MG63 (cell line): ENCODE measurements at regions not wholly inside any gene's neighbourhood (a gene's known extent, or its start where the extent isn't known, plus 50 kb on each side); places are given as distances from the start of the nearest gene placed in this dataset.
"Not testable (repeated sequence)": the region's sequence is repeated elsewhere in the genome, so short reads cannot be mapped to it uniquely, and the experiment has no call there.

Experiments
- DNase-seq: peaks from one replicate; pipeline ENCODE4 v3.0.0-alpha.2; 2020
- H3K27me3 ChIP-seq: fragments of 250-450 bp; sonication (Bioruptor Pico); 2 replicates; pipeline ENCODE4 v1.5.1; 2020; ENCODE audit warnings: mild to moderate bottlenecking, moderate library complexity
- H3K36me3 ChIP-seq: fragments of 250-450 bp; sonication (Bioruptor Pico); 2 replicates; pipeline ENCODE4 v1.5.1; 2020; ENCODE audit warnings: mild to moderate bottlenecking, moderate library complexity
- H3K4me3 ChIP-seq: fragments of 250-450 bp; sonication (Bioruptor Pico); 2 replicates; pipeline ENCODE4 v1.5.1; 2020; ENCODE audit warnings: mild to moderate bottlenecking, moderate library complexity
- H3K9me3 ChIP-seq: fragments of 250-450 bp; sonication (Bioruptor Pico); 2 replicates; pipeline ENCODE4 v1.5.1; 2020; ENCODE audit warnings: mild to moderate bottlenecking, moderate library complexity

GRCh38 chr14:19099336-19099735, 132.1 kb downstream of the POTEM start:
- not testable (repeated sequence) for H3K9me3 ChIP-seq, H3K36me3 ChIP-seq, H3K27me3 ChIP-seq, H3K4me3 ChIP-seq, DNase-seq

DNA sequence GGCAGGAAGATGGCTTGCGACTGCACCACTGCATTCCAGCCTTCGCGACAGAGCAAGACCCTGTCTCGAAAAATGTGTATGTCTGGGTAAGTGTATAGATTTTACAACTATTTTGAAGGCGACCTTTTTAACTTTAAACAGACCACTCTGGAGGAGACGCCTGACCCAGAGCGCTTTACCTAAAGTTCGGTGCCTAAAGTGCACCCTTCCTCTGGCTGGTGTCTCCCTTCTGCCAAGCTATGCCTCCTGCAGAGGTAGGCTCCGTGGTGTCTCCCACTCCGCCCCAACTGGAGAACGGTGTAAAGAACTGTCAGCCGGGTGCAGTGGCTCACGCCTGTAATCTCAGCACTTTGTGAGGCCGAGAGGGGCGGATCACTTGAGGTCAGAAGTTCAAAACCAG, 132.7 kb downstream of the POTEM start:
- H3K27me3 ChIP-seq, DNase-seq, H3K4me3 ChIP-seq: not testable (repeated sequence)

DNA sequence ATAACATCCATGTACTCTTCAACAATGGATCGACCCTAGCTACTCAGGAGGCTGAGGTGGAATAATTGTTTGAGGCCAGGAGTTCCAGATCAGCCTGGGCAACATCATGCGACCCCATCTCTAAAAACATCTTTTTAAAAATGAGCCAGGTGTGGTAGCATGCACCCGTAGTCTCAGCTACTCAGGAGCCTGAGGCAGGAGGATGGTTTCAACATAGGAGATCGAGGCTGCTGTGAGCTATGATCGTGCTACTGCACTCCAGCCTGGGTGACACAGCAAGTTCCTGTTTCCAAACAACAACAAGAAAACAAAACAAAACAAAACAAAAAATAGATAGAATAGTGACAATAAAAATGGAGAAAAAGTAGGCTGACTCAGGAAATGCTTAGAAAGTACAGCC, 138.3 kb downstream of the POTEM start:
- not testable (repeated sequence) for H3K27me3 ChIP-seq, H3K4me3 ChIP-seq, H3K36me3 ChIP-seq, H3K9me3 ChIP-seq, DNase-seq

More for the DNA sequence above, 132.7 kb downstream of the POTEM start:
- not testable (repeated sequence) for H3K9me3 ChIP-seq, H3K36me3 ChIP-seq

DNA sequence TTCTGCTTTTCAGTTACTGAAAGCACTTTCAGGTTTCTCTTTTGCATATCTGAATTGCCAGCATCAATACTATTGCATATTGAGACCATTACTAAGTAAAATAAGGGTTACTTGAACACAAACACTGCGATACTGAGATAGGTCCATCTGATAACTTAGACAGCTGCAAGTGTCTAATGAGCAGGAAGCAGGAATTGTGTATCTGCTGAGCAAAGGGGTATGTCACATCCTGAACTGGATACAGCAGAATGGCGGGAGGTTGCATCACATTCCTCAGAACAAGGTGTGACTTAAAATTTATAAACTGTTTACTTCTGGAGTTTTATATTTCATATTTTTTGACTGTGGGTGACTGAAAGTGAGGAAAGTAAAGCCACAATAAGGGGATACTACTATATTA, 142.7 kb downstream of the POTEM start:
- not testable (repeated sequence) for DNase-seq, H3K9me3 ChIP-seq, H3K36me3 ChIP-seq, H3K4me3 ChIP-seq, H3K27me3 ChIP-seq

- not testable (repeated sequence) for H3K9me3 ChIP-seq, H3K27me3 ChIP-seq, DNase-seq, H3K4me3 ChIP-seq, H3K36me3 ChIP-seq
Observed at GRCh38 chr14:19120383-19120782, 153.1 kb downstream of the POTEM start.

GRCh38 chr14:19126269-19127051, 159.2 kb downstream of the POTEM start:
- H3K9me3 ChIP-seq, DNase-seq, H3K36me3 ChIP-seq, H3K27me3 ChIP-seq, H3K4me3 ChIP-seq: not testable (repeated sequence)

DNA sequence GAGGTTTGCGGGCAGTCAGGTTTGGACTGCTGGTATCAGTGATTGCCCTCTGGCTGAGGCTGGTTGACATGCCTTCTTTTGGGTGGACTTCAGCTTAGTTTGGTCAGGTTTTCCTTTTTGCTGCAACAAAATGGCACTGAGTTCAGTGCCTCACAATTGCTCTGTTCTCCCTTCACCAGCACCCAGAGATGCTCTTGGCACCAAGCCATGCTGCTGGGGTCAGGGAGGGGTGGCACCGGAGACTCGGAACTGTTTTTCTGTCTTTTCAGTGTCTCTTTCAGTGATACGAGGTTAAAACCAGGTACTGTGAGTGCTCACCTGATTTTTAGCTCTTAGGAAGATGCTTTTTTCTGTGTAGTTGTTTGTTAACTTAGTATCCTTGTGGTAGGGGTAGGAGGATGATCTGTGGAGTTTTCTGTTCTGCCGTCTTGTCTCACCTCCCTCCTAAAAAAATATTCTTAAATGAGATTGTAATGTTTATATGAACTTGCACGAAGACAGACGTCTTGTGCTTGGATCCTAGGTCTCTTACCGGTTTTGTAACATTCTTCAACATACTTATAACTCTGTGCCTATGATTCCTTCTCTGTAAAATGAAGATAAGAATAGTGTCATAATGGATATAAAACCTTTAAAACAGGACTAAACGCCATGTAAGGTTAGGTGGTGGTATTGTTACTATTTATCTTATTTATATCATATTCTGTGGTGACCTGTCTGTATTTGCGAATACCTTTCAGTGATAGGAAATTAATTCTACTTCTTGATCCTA, 160.6 kb downstream of the POTEM start:
- not testable (repeated sequence) for H3K27me3 ChIP-seq, DNase-seq, H3K36me3 ChIP-seq, H3K9me3 ChIP-seq, H3K4me3 ChIP-seq

GRCh38 chr14:19131553-19131952, 164.3 kb downstream of the POTEM start:
- H3K27me3 ChIP-seq, DNase-seq, H3K9me3 ChIP-seq, H3K4me3 ChIP-seq, H3K36me3 ChIP-seq: not testable (repeated sequence)

- H3K4me3 ChIP-seq, DNase-seq, H3K36me3 ChIP-seq: not testable (repeated sequence)
Observed at GRCh38 chr14:19132013-19132835, 165.0 kb downstream of the POTEM start.

GRCh38 chr14:19132836-19133120, 165.5 kb downstream of the POTEM start:
- H3K27me3 ChIP-seq: not testable (repeated sequence)

More at GRCh38 chr14:19132013-19132835, 165.0 kb downstream of the POTEM start:
- not testable (repeated sequence) for H3K27me3 ChIP-seq, H3K9me3 ChIP-seq

GRCh38 chr14:19157106-19157709, 190.0 kb downstream of the POTEM start:
- not testable (repeated sequence) for H3K9me3 ChIP-seq

More at GRCh38 chr14:19132836-19133120, 165.5 kb downstream of the POTEM start:
- not testable (repeated sequence) for H3K4me3 ChIP-seq, DNase-seq, H3K36me3 ChIP-seq, H3K9me3 ChIP-seq

GRCh38 chr14:19158012-19158411, 190.8 kb downstream of the POTEM start:
- H3K36me3 ChIP-seq, H3K4me3 ChIP-seq, H3K9me3 ChIP-seq, DNase-seq, H3K27me3 ChIP-seq: not testable (repeated sequence)

More at GRCh38 chr14:19157106-19157709, 190.0 kb downstream of the POTEM start:
- H3K27me3 ChIP-seq, H3K36me3 ChIP-seq, DNase-seq, H3K4me3 ChIP-seq: not testable (repeated sequence)

DNA sequence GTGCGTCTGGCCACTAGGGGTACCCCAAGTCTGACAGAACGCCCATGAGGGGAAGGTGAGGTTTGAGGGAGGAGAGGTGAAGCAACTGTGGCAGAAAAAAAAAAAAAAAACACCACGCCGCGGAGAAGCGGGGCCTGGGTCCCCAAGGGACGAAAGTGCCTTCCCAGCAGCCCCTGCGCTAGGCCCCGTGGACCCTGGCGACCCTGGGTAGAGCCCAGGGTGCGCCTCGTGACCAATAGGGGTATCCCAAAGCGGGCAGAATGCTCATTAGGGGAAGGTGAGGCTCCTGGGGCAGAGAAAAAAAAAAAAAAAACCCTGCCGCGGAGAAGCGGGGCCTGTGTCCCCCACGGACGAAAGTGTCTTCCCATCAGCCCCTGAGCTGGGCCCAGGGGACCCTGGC, 191.4 kb downstream of the POTEM start:
- not testable (repeated sequence) for DNase-seq, H3K4me3 ChIP-seq, H3K9me3 ChIP-seq, H3K36me3 ChIP-seq, H3K27me3 ChIP-seq

DNA sequence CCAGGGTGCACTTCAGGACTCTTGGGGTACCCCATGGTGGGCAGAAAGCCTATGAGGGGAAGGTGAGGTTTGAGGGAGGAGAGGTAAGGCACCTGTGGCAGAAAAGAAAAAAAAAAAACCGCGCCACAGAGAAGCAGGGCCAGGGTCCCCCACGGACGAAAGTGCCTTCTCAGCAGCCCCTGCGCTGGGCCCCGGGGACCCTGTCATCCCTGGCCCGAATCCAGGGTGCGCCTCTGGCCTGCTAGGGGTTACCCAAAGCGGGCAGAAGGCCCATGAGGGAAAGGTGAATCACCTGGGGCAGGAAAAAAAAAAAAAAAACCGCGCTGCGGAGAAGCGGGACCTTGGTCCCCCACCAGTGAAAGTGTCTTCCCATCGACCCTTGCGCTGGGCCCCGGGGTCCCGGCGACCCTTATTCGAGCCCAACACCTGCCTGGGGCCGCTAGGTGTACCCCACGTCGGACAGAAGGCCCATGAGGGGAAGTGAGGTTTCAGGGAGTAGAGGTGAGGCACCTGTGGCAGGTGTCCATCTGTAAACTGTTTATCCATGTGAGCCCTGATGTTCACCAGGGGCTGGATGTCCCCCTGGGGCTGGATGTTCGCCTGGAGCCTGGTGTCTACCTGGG, 191.9 kb downstream of the POTEM start:
- DNase-seq, H3K27me3 ChIP-seq, H3K36me3 ChIP-seq, H3K9me3 ChIP-seq, H3K4me3 ChIP-seq: not testable (repeated sequence)

DNA sequence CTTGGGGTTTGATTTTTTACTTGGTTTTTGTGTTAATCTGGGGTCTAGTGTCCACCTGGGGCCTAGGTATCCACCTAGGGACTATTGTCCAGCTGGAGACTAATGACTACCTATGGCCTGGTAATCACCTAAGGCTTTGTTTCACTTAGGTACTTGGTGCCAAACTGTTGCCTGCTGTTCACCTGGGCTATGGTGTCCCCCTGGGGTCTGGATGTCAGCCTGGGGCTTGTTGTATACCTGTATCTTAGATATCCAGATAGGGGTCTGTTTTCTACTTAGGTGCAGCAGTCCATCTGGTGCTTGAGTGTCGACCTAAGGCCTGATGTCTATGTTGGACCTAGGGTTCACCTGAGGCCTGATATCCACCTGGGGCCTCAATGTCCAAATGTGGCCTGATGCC, 193.1 kb downstream of the POTEM start:
- not testable (repeated sequence) for H3K36me3 ChIP-seq, DNase-seq, H3K4me3 ChIP-seq, H3K27me3 ChIP-seq, H3K9me3 ChIP-seq

GRCh38 chr14:19161251-19162033, 194.2 kb downstream of the POTEM start:
- DNase-seq, H3K27me3 ChIP-seq, H3K4me3 ChIP-seq, H3K36me3 ChIP-seq, H3K9me3 ChIP-seq: not testable (repeated sequence)
